GM12891 (cell line): ENCODE measurements at regions not wholly inside any gene's neighbourhood (a gene's known extent, or its start where the extent isn't known, plus 50 kb on each side); places are given as distances from the start of the nearest gene placed in this dataset.

Experiments used
- POLR2AphosphoS5 ChIP-seq: IDR thresholded peaks from 2 replicates; pipeline ENCODE4 v1.6.1; 2011; ENCODE audit warnings: low read depth, low read length, control low read depth
- TAF1 ChIP-seq: IDR thresholded peaks from 2 replicates; pipeline ENCODE4 v1.6.1; 2011; ENCODE audit warnings: low read depth, low read length, control low read depth

GRCh38 chr6:102798636-102799035 is 1405.1 kb downstream of the GRIK2 start:
- TF ChIP-seq TAF1 (no peak), POLR2AphosphoS5 (no peak)
